ENCODE measurements at regions not wholly inside any gene's neighbourhood (a gene's known extent, or its start where the extent isn't known, plus 50 kb on each side); places are given as distances from the start of the nearest gene placed in this dataset.
"Not testable (repeated sequence)": the region's sequence is repeated elsewhere in the genome, so short reads cannot be mapped to it uniquely, and the experiment has no call there.

DNA sequence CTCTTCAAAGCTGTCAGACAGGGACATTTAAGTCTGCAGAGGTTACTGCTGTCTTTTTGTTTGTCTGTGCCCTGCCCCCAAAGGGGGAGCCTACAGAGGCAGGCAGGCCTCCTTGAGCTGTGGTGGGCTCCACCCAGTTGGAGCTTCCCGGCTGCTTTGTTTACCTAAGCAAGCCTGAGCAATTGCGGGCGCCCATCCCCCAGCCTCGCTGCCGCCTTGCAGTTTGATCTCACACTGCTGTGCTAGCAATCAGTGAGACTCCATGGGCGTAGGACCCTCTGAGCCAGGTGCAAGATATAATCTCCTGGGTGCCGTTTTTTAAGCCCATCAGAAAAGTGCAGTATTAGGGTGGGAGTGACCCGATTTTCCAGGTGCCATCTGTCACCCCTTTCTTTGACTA is 582.6 kb upstream of the TPK1 start:
- H3K4me2 ChIP-seq (ENCODE audit: insufficient read depth in 1 of 2, low read depth in 2 of 2, low read length in 2 of 2); H3K4me3 ChIP-seq (ENCODE audit: extremely low read depth in 1 of 4, insufficient read depth in 2 of 4, low read depth in 3 of 4, low read length in 4 of 4); H2AFZ ChIP-seq (ENCODE audit: low read length); H3K79me2 ChIP-seq (ENCODE audit: control insufficient read depth in 1 of 2, insufficient read depth in 2 of 2, low read length in 2 of 2); POLR2A ChIA-PET (ENCODE audit: partially characterized antibody); H4K5ac ChIP-seq (ENCODE audit: insufficient read length, low read depth, low read length); H3K4me1 ChIP-seq (replicated peaks in 1 of 4; ENCODE audit: control insufficient read depth in 3 of 4, insufficient read depth in 4 of 4, low read length in 3 of 4); H3K9me3 ChIP-seq (ENCODE audit: insufficient read depth in 2 of 2, low read depth in 1 of 2, low read length in 1 of 2); H3K23me2 ChIP-seq (ENCODE audit: low read depth, low read length); H3K27me3 ChIP-seq (replicated peaks in 1 of 4; ENCODE audit: control insufficient read depth in 3 of 4, extremely low read depth in 1 of 4, insufficient read depth in 3 of 4, low read length in 3 of 4); DNase-seq (ENCODE audit: low read depth in 1 of 2, low spot score in 2 of 2); H2BK12ac ChIP-seq (ENCODE audit: low read depth, low read length); FAIRE-seq; H3K9ac ChIP-seq (replicated peaks in 1 of 4; ENCODE audit: extremely low read depth in 1 of 4, low read depth in 3 of 4, low read length in 3 of 4); H3K4ac ChIP-seq (replicated peaks; ENCODE audit: insufficient read length, low read depth, low read length); H3K18ac ChIP-seq (ENCODE audit: extremely low read depth, low read length); H3K79me1 ChIP-seq (ENCODE audit: low read depth, low read length); H2BK120ac ChIP-seq (replicated peaks; ENCODE audit: low read depth, low read length); H4K91ac ChIP-seq (replicated peaks; ENCODE audit: insufficient read length, low read length); H2BK20ac ChIP-seq (ENCODE audit: low read length); H2BK5ac ChIP-seq (ENCODE audit: low read depth, low read length); H4K20me1 ChIP-seq (replicated peaks in 1 of 2; ENCODE audit: control insufficient read depth in 1 of 2, insufficient read depth in 2 of 2, low read length in 2 of 2); CTCF ChIA-PET (ENCODE audit: partially characterized antibody); H3K56ac ChIP-seq (replicated peaks; ENCODE audit: insufficient read length, low read depth, low read length); H2BK15ac ChIP-seq (ENCODE audit: low read length); H3K23ac ChIP-seq (ENCODE audit: insufficient read length); H3K14ac ChIP-seq (ENCODE audit: insufficient read length); H2AK5ac ChIP-seq (ENCODE audit: low read depth, low read length); H3K27ac ChIP-seq (ENCODE audit: low read depth, low read length); H3K36me3 ChIP-seq (ENCODE audit: control insufficient read depth in 2 of 4, insufficient read depth in 4 of 4, low read length in 3 of 4); H4K8ac ChIP-seq (ENCODE audit: extremely low read depth, insufficient read depth, low read length): not testable (repeated sequence)
- WGBS, 2 experiments (ENCODE audit: extremely low coverage in 1 of 2, insufficient coverage in 1 of 2, insufficient read length in 1 of 2, insufficient replicate concordance in 2 of 2, low coverage in 1 of 2, low lambda C conversion rate in 2 of 2, missing lambda C conversion rate in 1 of 2), result 93% methylated on average over 7 of the region's 8 CpGs; no CpG with 5 or more reads in 1 of the 2 experiments
